Gastrocnemius medialis (tissue), 4 donors: ENCODE measurements at regions not wholly inside any gene's neighbourhood (a gene's known extent, or its start where the extent isn't known, plus 50 kb on each side); places are given as distances from the start of the nearest gene placed in this dataset.

Experiments used
- POLR2A ChIP-seq, 2 donors: fragments of 450-650 bp; IDR thresholded peaks; one replicate each; pipeline ENCODE4 v1.6.1; 2017; ENCODE audit warnings: antibody characterized with exemption in 2 of 2, mild to moderate bottlenecking in 2 of 2, moderate library complexity in 2 of 2
- TF ChIP-seq, protein P1 (sequence below), 5 experiments: fragments of 450-650 bp in 3 of 5; fragments of 200-600 bp in 2 of 5; sonication (generic) in 2 of 5; IDR thresholded peaks in 4 of 5; conservative IDR thresholded peaks in 1 of 5; 1 replicate in 4 of 5; 2 replicates in 1 of 5; pipeline ENCODE4 v1.5.1; 2016 to 2019; ENCODE audit warnings: antibody characterized with exemption in 5 of 5, mild to moderate bottlenecking in 3 of 5, moderate library complexity in 3 of 5

DNA sequence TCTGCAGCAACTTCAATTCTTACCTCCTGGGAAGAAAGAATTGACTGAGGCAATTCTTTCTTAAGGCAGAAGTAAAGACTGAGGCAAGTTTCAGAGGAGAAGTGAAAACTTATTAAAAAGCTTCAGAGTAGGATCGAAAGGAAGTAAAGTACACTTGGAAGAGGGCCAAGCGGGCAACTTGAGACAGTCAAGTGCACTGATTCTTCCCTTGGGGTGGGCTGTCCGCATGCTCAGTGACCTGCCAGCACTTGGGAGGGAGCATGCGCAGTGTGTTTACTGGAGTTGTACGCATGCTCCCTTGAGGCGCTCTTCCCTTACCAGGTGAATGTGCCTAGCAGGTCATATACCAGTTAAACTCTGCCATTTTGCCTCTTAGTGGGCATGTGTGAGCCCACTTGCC lies 55.3 kb upstream of the NBPF3 start:
- TF ChIP-seq, protein P1, sequence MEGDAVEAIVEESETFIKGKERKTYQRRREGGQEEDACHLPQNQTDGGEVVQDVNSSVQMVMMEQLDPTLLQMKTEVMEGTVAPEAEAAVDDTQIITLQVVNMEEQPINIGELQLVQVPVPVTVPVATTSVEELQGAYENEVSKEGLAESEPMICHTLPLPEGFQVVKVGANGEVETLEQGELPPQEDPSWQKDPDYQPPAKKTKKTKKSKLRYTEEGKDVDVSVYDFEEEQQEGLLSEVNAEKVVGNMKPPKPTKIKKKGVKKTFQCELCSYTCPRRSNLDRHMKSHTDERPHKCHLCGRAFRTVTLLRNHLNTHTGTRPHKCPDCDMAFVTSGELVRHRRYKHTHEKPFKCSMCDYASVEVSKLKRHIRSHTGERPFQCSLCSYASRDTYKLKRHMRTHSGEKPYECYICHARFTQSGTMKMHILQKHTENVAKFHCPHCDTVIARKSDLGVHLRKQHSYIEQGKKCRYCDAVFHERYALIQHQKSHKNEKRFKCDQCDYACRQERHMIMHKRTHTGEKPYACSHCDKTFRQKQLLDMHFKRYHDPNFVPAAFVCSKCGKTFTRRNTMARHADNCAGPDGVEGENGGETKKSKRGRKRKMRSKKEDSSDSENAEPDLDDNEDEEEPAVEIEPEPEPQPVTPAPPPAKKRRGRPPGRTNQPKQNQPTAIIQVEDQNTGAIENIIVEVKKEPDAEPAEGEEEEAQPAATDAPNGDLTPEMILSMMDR (IDR thresholded peaks at IDR 0.05 in 4 of 5, conservative IDR thresholded peaks at IDR 0.05 in 1 of 5): no peak
- TF ChIP-seq POLR2A (IDR thresholded peaks at IDR 0.05): no peak
